ENCODE measurements at regions not wholly inside any gene's neighbourhood (a gene's known extent, or its start where the extent isn't known, plus 50 kb on each side); places are given as distances from the start of the nearest gene placed in this dataset.
A peak's percentile ranks its signal among the peaks of the same experiment; 100 is the strongest.
"Not testable (repeated sequence)": the region's sequence is repeated elsewhere in the genome, so short reads cannot be mapped to it uniquely, and the experiment has no call there.

- in situ Hi-C loops (cut with MboI; ENCODE audit: low pct_unique_long_range_greater_than_20kb, low sequenced_read_pairs); DNase-seq: not testable (repeated sequence)
Observed at GRCh38 chr4:74505355-74505978, 60.5 kb downstream of the AREG start.

DNA sequence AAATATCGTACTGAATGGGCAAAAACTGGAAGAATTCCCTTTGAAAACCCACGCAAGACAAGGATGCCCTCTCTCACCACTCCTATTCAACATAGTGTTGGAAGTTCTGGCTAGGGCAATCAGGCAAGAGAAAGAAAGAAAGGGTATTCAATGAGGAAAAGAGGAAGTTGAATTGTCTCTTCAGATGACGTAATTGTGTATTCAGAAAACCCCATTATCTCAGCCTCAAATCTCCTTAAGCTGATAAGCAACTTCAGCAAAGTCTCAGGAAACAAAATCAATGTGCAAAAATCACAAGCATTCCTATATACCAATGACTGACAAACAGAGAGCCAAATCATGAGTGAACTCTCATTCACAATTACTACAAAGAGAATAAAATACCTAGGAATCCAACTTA is 64.4 kb downstream of the AREG start:
- in situ Hi-C loops (cut with MboI; ENCODE audit: low pct_unique_long_range_greater_than_20kb, low sequenced_read_pairs), result not testable (repeated sequence)

DNA sequence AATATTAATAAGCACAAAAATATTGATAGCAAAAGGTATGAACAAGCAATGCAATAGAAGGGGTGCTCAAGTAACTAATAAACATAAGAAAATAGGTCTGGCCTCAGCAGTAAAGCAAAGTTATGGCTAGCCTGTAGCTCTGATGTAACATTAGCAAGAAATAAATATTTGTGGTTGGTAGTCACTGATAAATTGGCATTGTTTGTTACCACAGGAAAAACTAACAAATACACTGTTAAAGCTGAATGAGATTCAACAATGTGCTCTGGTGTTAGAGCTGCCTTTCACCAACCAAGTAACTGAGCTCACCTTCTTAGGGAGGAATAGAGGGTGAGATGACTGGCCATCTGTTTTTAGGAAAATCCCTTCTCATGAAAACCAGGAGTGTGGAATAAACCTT is 71.4 kb downstream of the AREG start:
- in situ Hi-C loops (cut with MboI; ENCODE audit: low pct_unique_long_range_greater_than_20kb, low sequenced_read_pairs), result no loop called here
- DNase-seq, result no peak

More for the DNA sequence above, 64.4 kb downstream of the AREG start:
- peak; percentile 61 for DNase-seq

DNA sequence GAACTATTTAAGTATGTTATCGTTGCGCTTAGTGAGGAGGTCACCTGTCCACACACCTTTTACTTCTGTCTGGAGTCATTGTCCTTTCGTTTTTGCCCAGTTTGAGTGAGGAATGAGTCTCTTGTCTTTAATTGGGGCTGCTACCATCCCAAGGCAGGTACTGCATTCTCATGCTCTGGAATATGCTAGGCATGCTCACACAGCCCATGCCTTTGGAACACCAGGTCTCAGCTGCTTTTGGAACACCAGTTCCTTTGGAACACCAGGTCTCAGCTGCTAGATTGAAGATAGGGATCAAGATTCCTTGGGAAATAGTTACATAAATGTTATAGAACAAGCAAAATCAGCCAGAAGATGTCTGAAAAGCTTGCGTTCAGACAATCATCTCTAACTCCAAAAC is 73.1 kb downstream of the AREG start:
- in situ Hi-C loops (cut with MboI; ENCODE audit: low pct_unique_long_range_greater_than_20kb, low sequenced_read_pairs), result no loop called here

GRCh38 chr4:74522251-74522991 is 77.5 kb downstream of the AREG start:
- in situ Hi-C loops (cut with MboI; ENCODE audit: low pct_unique_long_range_greater_than_20kb, low sequenced_read_pairs), result no loop called here
- DNase-seq, result no peak

More for the DNA sequence above, 73.1 kb downstream of the AREG start:
- no peak for DNase-seq

- DNase-seq, result no peak
- in situ Hi-C loops (cut with MboI; ENCODE audit: low pct_unique_long_range_greater_than_20kb, low sequenced_read_pairs), result no loop called here
Observed at GRCh38 chr4:74523096-74523495, 78.2 kb downstream of the AREG start.

DNA sequence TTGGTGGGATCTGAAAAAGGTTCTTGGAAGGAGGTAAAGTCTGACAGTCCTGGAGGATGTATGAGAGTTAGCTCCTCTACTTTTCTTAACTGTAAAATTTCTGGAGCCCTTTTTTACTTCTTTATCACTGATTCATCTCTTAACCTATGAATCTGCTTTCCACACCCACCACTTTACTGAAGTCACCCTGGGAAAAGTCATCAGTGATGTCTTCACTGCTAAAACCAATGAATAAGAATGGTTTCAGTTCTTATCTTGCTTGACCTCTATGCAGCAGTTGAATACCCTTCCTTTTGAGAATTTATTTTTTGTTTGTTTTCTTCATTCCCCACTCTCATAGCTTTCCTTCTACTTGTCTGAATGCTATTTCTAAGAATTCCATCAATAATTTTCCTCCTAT is 80.0 kb downstream of the AREG start:
- in situ Hi-C loops (cut with MboI; ENCODE audit: low pct_unique_long_range_greater_than_20kb, low sequenced_read_pairs), result no loop called here
- no peak for DNase-seq

GRCh38 chr4:74527049-74527448 is 82.1 kb downstream of the AREG start:
- in situ Hi-C loops (cut with MboI; ENCODE audit: low pct_unique_long_range_greater_than_20kb, low sequenced_read_pairs), result no loop called here
- no peak for DNase-seq

GRCh38 chr4:74528178-74528577 is 83.2 kb downstream of the AREG start:
- in situ Hi-C loops (cut with MboI; ENCODE audit: low pct_unique_long_range_greater_than_20kb, low sequenced_read_pairs), result no loop called here
- DNase-seq, result no peak

GRCh38 chr4:74529284-74530041 is 84.5 kb downstream of the AREG start:
- DNase-seq, result no peak
- in situ Hi-C loops (cut with MboI; ENCODE audit: low pct_unique_long_range_greater_than_20kb, low sequenced_read_pairs), result no loop called here

DNA sequence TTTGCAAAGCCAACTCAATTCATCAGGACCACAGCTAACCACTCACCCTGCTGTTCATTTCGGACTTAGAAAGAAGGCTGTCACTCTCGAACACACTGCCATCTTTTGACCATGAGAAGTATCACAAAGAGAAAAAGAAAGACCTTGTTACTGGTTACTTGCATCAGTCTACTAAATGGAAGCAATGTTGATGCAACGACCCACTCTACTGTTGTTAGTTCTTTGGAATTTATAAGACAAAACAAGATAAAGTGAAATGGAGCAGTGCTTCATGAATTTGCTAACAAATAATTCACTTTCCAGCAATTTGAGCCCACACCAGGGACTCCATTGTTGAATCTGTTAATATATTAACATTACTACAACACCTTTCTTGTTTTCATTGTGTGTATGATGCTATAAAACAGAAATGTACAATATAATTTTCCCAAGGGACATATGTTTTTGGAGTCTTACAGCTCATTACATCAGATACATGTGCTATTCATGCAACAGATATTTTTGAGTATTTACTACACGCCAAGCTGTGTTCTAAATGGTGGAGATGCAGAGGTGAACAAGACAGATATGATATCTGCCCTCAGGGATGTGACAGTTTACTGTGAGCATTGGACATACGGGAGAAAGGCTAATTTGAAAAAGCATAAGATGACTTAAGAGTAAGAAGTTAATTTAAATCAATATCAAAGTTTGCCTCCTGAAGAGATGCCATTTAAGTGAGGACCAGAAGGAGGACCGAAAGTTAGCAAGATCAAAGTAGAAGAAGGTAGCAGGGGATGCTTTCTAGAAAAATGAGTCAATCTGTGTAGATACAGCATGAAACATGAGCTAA is 87.2 kb downstream of the AREG start:
- in situ Hi-C loops (cut with MboI; ENCODE audit: low pct_unique_long_range_greater_than_20kb, low sequenced_read_pairs), result no loop called here
- DNase-seq, result peak; percentile 47

DNA sequence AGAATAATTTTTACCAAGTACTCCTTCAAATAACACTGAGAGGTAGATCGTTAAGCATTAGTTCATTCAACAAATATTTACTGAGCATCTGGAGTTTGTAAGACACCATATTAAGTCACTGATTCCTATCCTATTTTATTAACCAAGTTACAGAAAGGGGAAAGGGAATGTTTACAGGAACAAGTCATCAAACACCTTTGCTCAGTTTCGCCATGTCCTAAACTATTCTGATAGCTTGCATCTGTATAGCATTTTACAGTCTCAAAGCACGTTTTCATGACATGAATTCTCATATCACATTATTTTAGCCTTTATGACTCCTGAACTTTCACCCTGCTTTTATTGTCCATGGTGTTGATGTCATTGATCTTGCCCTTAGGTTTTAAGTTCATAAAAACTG is 89.2 kb downstream of the AREG start:
- in situ Hi-C loops (cut with MboI; ENCODE audit: low pct_unique_long_range_greater_than_20kb, low sequenced_read_pairs), result no loop called here
- DNase-seq, result no peak

DNA sequence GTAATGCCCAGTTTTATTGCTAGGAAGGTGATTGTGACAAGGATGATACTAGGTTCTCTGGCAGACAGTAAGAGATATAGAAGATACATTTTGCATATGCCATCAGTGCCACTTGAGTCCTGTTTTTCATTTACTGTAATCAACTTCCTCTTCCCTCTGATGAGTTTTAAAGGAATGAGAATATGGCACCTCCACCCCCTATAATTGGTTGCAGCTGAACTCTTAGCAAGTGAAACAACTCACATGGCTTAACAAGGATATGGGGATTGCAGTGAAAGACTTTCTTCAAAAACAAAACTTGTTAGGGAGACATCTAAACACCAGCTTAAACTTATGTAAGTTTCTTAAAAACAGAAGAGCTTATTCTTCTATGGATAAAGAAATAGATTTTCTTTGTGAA is 90.0 kb downstream of the AREG start:
- in situ Hi-C loops (cut with MboI; ENCODE audit: low pct_unique_long_range_greater_than_20kb, low sequenced_read_pairs), result no loop called here

DNA sequence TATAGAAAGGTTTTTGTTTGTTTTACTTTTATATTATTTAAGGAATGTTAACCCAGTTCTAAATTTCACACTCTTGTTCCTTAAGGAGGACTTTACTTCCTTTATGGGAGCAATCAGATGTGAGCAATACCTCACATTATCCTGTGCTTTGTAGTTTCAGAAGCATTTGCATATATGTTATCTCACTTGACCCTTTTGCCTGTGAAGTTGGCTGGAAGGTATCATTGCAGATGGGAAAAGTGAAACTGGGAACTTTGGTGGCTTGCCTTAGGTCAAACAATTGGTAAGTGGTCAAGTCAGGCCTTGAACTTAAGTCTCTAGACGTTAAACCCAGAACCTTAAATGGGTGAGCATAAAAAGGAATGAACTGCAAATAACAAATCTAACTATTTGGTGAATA is 90.6 kb downstream of the AREG start:
- in situ Hi-C loops (cut with MboI; ENCODE audit: low pct_unique_long_range_greater_than_20kb, low sequenced_read_pairs), result no loop called here
- no peak for DNase-seq

More for the DNA sequence above, 90.0 kb downstream of the AREG start:
- no peak for DNase-seq

DNA sequence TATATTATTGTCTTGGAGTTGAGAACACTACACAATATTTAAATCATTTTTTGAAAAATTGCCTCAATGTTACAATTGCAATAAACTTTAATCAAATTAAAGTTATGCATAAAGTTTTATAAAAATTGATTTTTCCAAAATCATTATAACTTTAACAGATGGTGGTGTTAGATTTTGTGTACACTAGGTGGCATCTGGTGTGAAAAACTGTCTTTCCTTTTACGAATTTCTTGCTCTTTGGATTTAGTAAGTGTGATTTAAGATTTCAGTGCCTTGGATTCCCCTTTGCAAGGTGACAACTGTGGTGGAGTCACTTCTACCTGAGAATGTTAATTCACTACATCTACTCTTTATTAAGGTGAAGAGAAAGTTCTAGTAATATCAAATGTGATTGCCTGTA is 91.6 kb downstream of the AREG start:
- in situ Hi-C loops (cut with MboI; ENCODE audit: low pct_unique_long_range_greater_than_20kb, low sequenced_read_pairs), result no loop called here
- no peak for DNase-seq

DNA sequence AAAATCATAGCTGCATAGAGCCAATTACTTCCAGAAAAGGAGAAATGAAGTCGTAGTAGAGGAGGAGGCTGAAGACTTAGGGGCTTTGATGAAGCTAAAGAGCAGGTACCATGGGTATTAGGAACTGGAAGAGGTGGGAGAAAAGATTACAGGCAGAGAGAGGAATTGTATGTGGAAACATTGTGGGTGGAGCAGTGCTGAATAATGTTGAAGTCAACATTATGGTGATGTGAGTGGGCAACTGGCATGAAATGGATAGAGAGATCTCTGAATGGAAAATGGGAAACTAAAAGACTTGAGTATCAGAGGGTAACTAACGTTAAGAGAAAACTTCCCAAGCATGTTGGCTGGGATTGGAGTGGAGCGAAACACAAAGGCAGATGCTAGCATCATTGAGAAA is 92.5 kb downstream of the AREG start:
- in situ Hi-C loops (cut with MboI; ENCODE audit: low pct_unique_long_range_greater_than_20kb, low sequenced_read_pairs), result no loop called here
- DNase-seq, result no peak

DNA sequence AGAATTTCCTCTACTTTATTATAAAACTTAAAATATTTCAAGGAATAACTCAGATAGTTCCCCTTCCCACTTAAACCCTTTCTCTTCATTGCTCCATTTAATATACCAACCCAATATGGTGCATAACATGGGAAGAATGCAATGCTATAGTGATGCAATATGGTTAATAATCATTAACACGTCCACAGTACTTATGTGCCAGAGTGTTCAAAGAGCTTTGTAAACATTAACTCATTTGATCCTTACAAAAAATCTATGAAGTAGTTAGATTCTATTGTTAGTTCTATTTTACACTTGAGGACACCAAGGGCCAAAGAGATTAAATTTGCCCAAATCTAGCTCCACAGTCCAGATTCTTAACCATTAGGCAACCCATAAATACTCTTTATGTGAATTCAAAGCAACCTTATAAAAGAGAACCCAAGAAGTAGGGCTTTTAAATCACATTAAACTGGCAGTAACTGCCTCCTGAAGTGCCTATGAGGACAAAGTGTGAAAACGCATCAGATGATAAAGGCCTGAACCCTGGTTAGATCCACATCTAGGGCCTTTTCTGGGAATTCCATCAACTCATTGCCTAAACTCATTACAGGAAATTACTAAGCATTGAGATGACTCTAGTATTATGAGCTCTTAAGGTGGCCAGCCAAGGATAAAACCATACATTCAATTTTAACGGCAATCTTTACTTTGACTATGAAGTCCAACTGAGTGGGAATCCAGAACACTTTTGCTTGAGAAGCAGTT is 94.3 kb downstream of the AREG start:
- in situ Hi-C loops (cut with MboI; ENCODE audit: low pct_unique_long_range_greater_than_20kb, low sequenced_read_pairs), result no loop called here
- no peak for DNase-seq

GRCh38 chr4:74540193-74540592 is 95.3 kb downstream of the AREG start:
- no peak for DNase-seq
- in situ Hi-C loops (cut with MboI; ENCODE audit: low pct_unique_long_range_greater_than_20kb, low sequenced_read_pairs), result no loop called here

DNA sequence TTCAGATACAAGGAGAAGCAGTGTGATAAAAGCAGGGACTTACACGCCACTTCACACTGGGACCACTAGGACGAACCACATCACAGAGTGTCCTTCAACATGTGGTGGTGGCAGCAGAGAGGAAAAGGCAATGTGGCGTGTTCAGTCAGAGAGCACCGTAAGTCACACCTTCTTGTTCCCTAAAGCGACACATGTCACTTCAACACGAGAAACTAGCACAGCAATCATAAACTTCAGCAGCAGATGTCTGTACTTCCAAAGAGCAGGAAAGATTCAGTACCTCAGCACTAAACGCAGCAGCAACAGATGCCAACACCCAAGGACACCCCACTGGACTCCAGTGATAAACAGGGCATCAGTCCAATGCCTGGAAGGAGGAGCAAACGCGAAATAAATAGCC is 96.7 kb downstream of the AREG start:
- no peak for DNase-seq
- in situ Hi-C loops (cut with MboI; ENCODE audit: low pct_unique_long_range_greater_than_20kb, low sequenced_read_pairs), result no loop called here
